CD14-positive monocyte (primary cell): ENCODE measurements at regions not wholly inside any gene's neighbourhood (a gene's known extent, or its start where the extent isn't known, plus 50 kb on each side); places are given as distances from the start of the nearest gene placed in this dataset.

ENCODE experiments used
- DNase-seq, 3 donors: peaks; one replicate each; pipeline ENCODE4 v3.0.0-alpha.2; 2011 to 2022
- H2AFZ ChIP-seq: 2 replicates; pipeline ENCODE4 v1.6.0; 2012; ENCODE audit warnings: mild to moderate bottlenecking, low read depth, low read length, inconsistent platforms; ENCODE audit not compliant: insufficient read depth, poor library complexity, severe bottlenecking
- H3K27ac ChIP-seq, 2 donors: 1 replicate in 1 of 2; 2 replicates in 1 of 2; pipeline ENCODE4 v1.5.1; 2012 to 2013; ENCODE audit warnings: low read length in 2 of 2, control low read depth in 1 of 2, inconsistent platforms in 1 of 2, low read depth in 1 of 2, mild to moderate bottlenecking in 1 of 2
- H3K27me3 ChIP-seq, 2 donors: one replicate each; pipeline versions ENCODE4 v1.6.0 to v1.6.1; 2011 to 2013; ENCODE audit warnings: low read length in 2 of 2; ENCODE audit not compliant: control insufficient read depth in 2 of 2, insufficient read depth in 2 of 2
- H3K36me3 ChIP-seq, 2 donors: replicated peaks in 1 of 2; 1 replicate in 1 of 2; 2 replicates in 1 of 2; pipeline versions ENCODE4 v1.5.1 to v1.6.1; 2012 to 2013; ENCODE audit warnings: low read length in 2 of 2, control low read depth in 1 of 2, inconsistent platforms in 1 of 2, mild to moderate bottlenecking in 1 of 2; ENCODE audit not compliant: insufficient read depth in 2 of 2, control insufficient read depth in 1 of 2
- H3K4me1 ChIP-seq, 2 donors: 1 replicate in 1 of 2; 2 replicates in 1 of 2; pipeline versions ENCODE4 v1.5.1 to v1.6.1; 2012 to 2013; ENCODE audit warnings: low read length in 2 of 2, control low read depth in 1 of 2, inconsistent platforms in 1 of 2, mild to moderate bottlenecking in 1 of 2, moderate library complexity in 1 of 2; ENCODE audit not compliant: insufficient read depth in 2 of 2, control insufficient read depth in 1 of 2
- H3K4me2 ChIP-seq: replicated peaks from 2 replicates; pipeline ENCODE3; 2012; ENCODE audit warnings: low read length, moderate library complexity, mild to moderate bottlenecking; ENCODE audit not compliant: poor library complexity, severe bottlenecking; ENCODE audit errors: extremely low read depth
- H3K4me3 ChIP-seq, 3 experiments: fragments of 200-600 bp in 1 of 3; sonication (generic) in 1 of 3; replicated peaks in 1 of 3; 1 replicate in 2 of 3; 2 replicates in 1 of 3; pipeline ENCODE4 v1.5.1; 2011 to 2013; ENCODE audit warnings: low read length in 3 of 3, mild to moderate bottlenecking in 3 of 3, control low read depth in 2 of 3, low read depth in 2 of 3, inconsistent platforms in 1 of 3, moderate library complexity in 1 of 3
- H3K79me2 ChIP-seq: 2 replicates; pipeline ENCODE4 v1.6.0; 2012; ENCODE audit warnings: mild to moderate bottlenecking, control low read depth, inconsistent platforms, low read length, moderate library complexity; ENCODE audit not compliant: insufficient read depth
- H3K9ac ChIP-seq: 2 replicates; pipeline ENCODE4 v1.6.0; 2017; ENCODE audit warnings: low read length, mild to moderate bottlenecking; ENCODE audit not compliant: insufficient read depth, poor library complexity, severe bottlenecking
- H3K9me3 ChIP-seq, 2 donors: replicated peaks in 1 of 2; 1 replicate in 1 of 2; 2 replicates in 1 of 2; pipeline versions ENCODE4 v1.5.1 to v1.6.1; 2012 to 2013; ENCODE audit warnings: low read length in 2 of 2, control low read depth in 1 of 2; ENCODE audit not compliant: control insufficient read depth in 1 of 2, insufficient read depth in 1 of 2
- H4K20me1 ChIP-seq: 2 replicates; pipeline ENCODE4 v1.6.0; 2012; ENCODE audit warnings: mild to moderate bottlenecking, low read length, control low read depth, moderate library complexity; ENCODE audit not compliant: insufficient read depth
- H3K27ac Mint-ChIP-seq, 7 donors: one replicate each; pipeline ENCODE4 v1.8.0; 2020; ENCODE audit warnings: mild to moderate bottlenecking in 7 of 7, mixed read lengths in 7 of 7, moderate library complexity in 6 of 7, inconsistent platforms in 2 of 7
- H3K27me3 Mint-ChIP-seq, 3 donors: one replicate each; pipeline ENCODE4 v1.8.0; 2021 to 2022; ENCODE audit warnings: low read depth in 3 of 3, mild to moderate bottlenecking in 3 of 3, mixed read lengths in 3 of 3, moderate library complexity in 3 of 3, inconsistent platforms in 1 of 3
- H3K36me3 Mint-ChIP-seq, 2 donors: one replicate each; pipeline ENCODE4 v1.8.0; 2020; ENCODE audit warnings: mixed read lengths in 2 of 2, inconsistent platforms in 1 of 2, mild to moderate bottlenecking in 1 of 2
- H3K4me1 Mint-ChIP-seq: one replicate; pipeline ENCODE4 v1.8.0; 2020; ENCODE audit warnings: mild to moderate bottlenecking, mixed read lengths
- H3K4me3 Mint-ChIP-seq, 2 donors: one replicate each; pipeline ENCODE4 v1.8.0; 2020; ENCODE audit warnings: mild to moderate bottlenecking in 2 of 2, mixed read lengths in 2 of 2, moderate library complexity in 1 of 2
- H3K9me3 Mint-ChIP-seq, 7 donors: one replicate each; pipeline ENCODE4 v1.8.0; 2020 to 2022; ENCODE audit warnings: mixed read lengths in 7 of 7, mild to moderate bottlenecking in 6 of 7, moderate library complexity in 6 of 7, inconsistent platforms in 2 of 7
- CTCF ChIP-seq: fragments of 200-600 bp; IDR thresholded peaks from one replicate; pipeline ENCODE4 v1.8.0; 2022; ENCODE audit warnings: antibody characterized with exemption, mild to moderate bottlenecking
- WGBS: methylation state at CpG from one replicate; pipeline ENCODE4 v1.1.5; 2013; ENCODE audit warnings: missing lambda C conversion rate; ENCODE audit not compliant: insufficient coverage; 5-methylcytosine and 5-hydroxymethylcytosine counted together
- intact Hi-C, 2 donors: fragments of 100-400 bp; cut with micrococcal nuclease; formaldehyde crosslinking; loops; one replicate each; pipeline versions ENCODE4 v1.15.0 to v1.15.1; 2023

DNA sequence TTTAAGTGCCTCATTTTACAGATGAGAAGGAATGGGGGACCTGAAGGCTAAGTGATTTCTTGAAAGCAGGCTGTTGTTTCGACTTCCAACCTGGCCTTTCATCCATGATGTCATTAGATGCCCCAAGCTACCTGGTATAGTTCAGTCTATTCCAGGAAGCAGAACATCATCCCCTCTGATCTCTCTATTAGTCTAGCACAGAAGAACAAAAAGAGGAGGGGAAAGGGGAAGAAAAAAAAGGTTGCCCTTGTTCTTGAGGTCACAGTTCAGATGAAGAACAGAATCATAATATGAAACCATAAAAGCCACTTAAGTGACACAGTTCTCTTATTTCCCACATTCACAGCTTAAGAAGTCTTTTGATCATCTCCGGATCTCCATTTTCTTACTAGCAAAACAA lies 386.2 kb upstream of the HNRNPA3 start:
- Mint-ChIP-seq H3K4me3 (no peak overlapping the region), H3K36me3 (no peaks in the 10 kb centered on the region), H3K27me3 (peaks cover 0 to 3% (median 2%) of the 10 kb centered on the region in 3 donors), H3K27ac (no peak overlapping the region), H3K4me1 (no peaks in the 10 kb centered on the region), H3K9me3 (peaks cover 0 to 2% (median 0%) of the 10 kb centered on the region in 7 donors)
- Histone ChIP-seq H3K27ac (no peak overlapping the region), H3K4me3 (no peak overlapping the region), H3K9ac (no peak overlapping the region), H3K4me2 (no peak overlapping the region), H4K20me1 (no peaks in the 10 kb centered on the region), H3K36me3 (no peaks in the 10 kb centered on the region), H3K79me2 (no peaks in the 10 kb centered on the region), H2AFZ (no peak overlapping the region), H3K9me3 (no peaks in the 10 kb centered on the region), H3K27me3 (no peaks in the 10 kb centered on the region), H3K4me1 (no peaks in the 10 kb centered on the region)
- DNase-seq: no peak
- WGBS: no CpG with 5 or more reads among the region's 2 CpGs
- intact Hi-C loops: no loop called here
- no peak for TF ChIP-seq CTCF

- Histone ChIP-seq H3K4me3 (no peak overlapping the region), H3K36me3 (no peaks in the 10 kb centered on the region), H3K4me2 (no peak overlapping the region), H2AFZ (no peak overlapping the region), H3K79me2 (no peaks in the 10 kb centered on the region), H3K9ac (no peak overlapping the region), H3K27ac (no peak overlapping the region), H3K4me1 (no peaks in the 10 kb centered on the region), H3K9me3 (no peaks in the 10 kb centered on the region), H3K27me3 (no peaks in the 10 kb centered on the region), H4K20me1 (no peaks in the 10 kb centered on the region)
- peaks cover 0 to 2% (median 0%) of the 10 kb centered on the region in 7 donors for H3K9me3 Mint-ChIP-seq
- H3K27ac Mint-ChIP-seq: no peak overlapping the region
- WGBS: 94% methylated on average over 8 of the region's 9 CpGs
- TF ChIP-seq CTCF: no peak
- peaks cover 0 to 2% (median 2%) of the 10 kb centered on the region in 3 donors for H3K27me3 Mint-ChIP-seq
- no peak for DNase-seq
- H3K36me3 Mint-ChIP-seq: no peaks in the 10 kb centered on the region
- intact Hi-C loops: no loop called here
- H3K4me1 Mint-ChIP-seq: no peaks in the 10 kb centered on the region
- no peak overlapping the region for H3K4me3 Mint-ChIP-seq
Observed at GRCh38 chr2:176826984-176827668, 385.5 kb upstream of the HNRNPA3 start.
